ENCODE measurements at regions not wholly inside any gene's neighbourhood (a gene's known extent, or its start where the extent isn't known, plus 50 kb on each side); places are given as distances from the start of the nearest gene placed in this dataset.

DNA sequence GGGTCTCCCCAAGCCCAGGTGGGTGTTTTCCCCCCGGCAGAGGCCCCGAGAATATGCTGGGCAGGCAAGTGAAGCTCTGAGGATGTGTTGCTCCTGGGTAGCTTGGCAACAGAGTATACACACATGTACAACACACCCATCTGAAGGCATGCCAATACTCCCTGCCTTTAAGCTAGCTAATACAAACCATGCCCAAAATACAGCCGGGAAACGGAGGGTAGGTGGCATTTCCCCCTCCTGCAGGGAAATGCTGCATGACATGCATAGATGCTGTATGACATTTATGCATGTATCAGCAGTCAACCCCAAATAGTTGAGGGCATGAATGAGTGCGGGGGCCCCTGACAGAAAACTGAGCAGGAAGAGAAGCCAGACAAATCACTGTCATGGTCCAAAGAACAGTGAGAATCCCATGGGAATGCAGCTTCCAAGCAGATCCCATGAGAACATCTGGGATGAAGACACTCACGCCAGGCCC lies 614.1 kb downstream of the EBF1 start:
- H3K36me3 Mint-ChIP-seq (ENCODE audit: unreplicated experiment): peaks cover 4% of the 10 kb centered on the region
- H3K9me3 Mint-ChIP-seq (ENCODE audit: unreplicated experiment): peaks cover 2% of the 10 kb centered on the region
- H3K4me3 Mint-ChIP-seq (ENCODE audit: unreplicated experiment): no peak overlapping the region
- H3K27me3 Mint-ChIP-seq (ENCODE audit: unreplicated experiment): peaks cover 2% of the 10 kb centered on the region
- TF ChIP-seq, protein P1, sequence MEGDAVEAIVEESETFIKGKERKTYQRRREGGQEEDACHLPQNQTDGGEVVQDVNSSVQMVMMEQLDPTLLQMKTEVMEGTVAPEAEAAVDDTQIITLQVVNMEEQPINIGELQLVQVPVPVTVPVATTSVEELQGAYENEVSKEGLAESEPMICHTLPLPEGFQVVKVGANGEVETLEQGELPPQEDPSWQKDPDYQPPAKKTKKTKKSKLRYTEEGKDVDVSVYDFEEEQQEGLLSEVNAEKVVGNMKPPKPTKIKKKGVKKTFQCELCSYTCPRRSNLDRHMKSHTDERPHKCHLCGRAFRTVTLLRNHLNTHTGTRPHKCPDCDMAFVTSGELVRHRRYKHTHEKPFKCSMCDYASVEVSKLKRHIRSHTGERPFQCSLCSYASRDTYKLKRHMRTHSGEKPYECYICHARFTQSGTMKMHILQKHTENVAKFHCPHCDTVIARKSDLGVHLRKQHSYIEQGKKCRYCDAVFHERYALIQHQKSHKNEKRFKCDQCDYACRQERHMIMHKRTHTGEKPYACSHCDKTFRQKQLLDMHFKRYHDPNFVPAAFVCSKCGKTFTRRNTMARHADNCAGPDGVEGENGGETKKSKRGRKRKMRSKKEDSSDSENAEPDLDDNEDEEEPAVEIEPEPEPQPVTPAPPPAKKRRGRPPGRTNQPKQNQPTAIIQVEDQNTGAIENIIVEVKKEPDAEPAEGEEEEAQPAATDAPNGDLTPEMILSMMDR (IDR thresholded peaks at IDR 0.05; ENCODE audit: partially characterized antibody, unreplicated experiment): no peak
- DNase-seq: no peak
- peaks cover 16% of the 10 kb centered on the region for H3K4me1 Mint-ChIP-seq (ENCODE audit: low read depth, unreplicated experiment)
- no peak overlapping the region for H3K27ac Mint-ChIP-seq (ENCODE audit: unreplicated experiment)

DNA sequence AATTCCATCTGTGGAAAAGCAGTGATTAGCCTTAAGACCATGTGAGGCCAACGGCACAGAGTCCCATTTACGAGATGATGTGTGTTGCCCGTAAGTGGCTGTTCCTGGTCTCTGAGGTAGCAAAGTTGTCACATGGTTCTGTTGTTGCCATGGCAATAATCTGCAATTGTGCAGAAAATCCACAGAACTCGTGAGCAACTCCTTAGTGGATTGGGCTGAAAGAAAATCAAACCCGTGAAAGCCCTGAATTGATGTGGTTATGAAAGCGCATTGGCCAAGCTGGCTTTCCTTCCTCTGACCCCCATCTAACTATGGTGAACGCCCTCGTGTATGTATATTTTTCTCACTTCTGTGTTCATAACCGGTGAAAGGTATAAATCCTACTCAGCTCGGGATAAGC lies 614.7 kb downstream of the EBF1 start:
- DNase-seq: no peak
- H3K27me3 Mint-ChIP-seq (ENCODE audit: unreplicated experiment): peaks cover 2% of the 10 kb centered on the region
- no peak overlapping the region for H3K4me3 Mint-ChIP-seq (ENCODE audit: unreplicated experiment)
- peaks cover 2% of the 10 kb centered on the region for H3K9me3 Mint-ChIP-seq (ENCODE audit: unreplicated experiment)
- H3K27ac Mint-ChIP-seq (ENCODE audit: unreplicated experiment): no peak overlapping the region
- H3K36me3 Mint-ChIP-seq (ENCODE audit: unreplicated experiment): peaks cover 4% of the 10 kb centered on the region
- H3K4me1 Mint-ChIP-seq (ENCODE audit: low read depth, unreplicated experiment): peaks cover 16% of the 10 kb centered on the region
- TF ChIP-seq, protein P1 (IDR thresholded peaks at IDR 0.05; ENCODE audit: partially characterized antibody, unreplicated experiment): no peak

DNA sequence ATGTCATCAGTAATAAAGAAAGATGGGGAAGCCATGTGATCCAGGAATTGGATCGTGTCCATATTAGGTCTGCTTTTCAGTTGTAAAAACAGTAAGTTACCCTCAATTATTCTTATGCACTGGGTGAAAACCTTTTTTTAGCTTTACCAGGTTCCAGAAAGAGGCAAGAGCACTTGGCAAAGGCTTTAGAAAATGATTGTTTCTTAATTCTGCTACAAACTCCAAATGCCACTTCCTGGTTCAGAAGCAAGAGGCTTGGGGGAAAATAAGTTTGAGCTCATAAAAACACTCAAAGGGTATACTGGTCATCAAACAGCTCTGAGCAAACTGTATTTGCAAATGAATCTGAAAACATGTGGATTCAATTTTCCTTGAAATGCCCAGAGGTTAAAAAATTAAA lies 615.6 kb downstream of the EBF1 start:
- Mint-ChIP-seq H3K4me3 (ENCODE audit: unreplicated experiment) (no peak overlapping the region), H3K27me3 (ENCODE audit: unreplicated experiment) (peaks cover 5% of the 10 kb centered on the region), H3K9me3 (ENCODE audit: unreplicated experiment) (peaks cover 2% of the 10 kb centered on the region), H3K4me1 (ENCODE audit: low read depth, unreplicated experiment) (peaks cover 21% of the 10 kb centered on the region), H3K36me3 (ENCODE audit: unreplicated experiment) (peaks cover 4% of the 10 kb centered on the region), H3K27ac (ENCODE audit: unreplicated experiment) (no peak overlapping the region)
- TF ChIP-seq, protein P1 (IDR thresholded peaks at IDR 0.05; ENCODE audit: partially characterized antibody, unreplicated experiment): no peak
- DNase-seq: no peak

DNA sequence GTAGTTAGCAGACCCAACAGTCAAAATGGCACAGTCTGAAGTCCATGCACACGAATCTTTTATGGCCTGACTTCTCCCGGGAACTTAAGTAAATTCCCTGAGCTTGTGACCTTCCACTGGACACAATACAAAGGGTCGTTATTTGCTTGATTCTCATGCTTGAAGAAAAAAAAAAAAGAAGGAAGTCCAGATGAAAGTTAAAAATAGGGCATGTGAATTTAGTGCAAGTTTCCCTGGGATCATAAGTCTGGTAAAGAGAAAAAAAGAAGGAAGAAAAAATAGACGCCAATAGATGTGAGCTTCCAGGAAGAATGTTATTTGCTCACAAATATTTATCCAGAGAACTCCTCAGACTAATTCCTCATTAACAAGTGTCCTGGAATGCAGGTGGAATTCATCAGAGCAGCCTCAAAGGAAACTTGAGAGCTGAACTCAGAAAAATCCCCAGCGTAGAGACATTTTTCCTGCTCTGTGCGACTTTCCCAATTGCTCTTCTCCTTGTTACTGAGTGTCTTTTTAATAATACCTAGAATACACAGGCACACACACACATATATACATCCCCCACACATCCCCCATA lies 616.3 kb downstream of the EBF1 start:
- H3K27ac Mint-ChIP-seq (ENCODE audit: unreplicated experiment): no peak overlapping the region
- H3K27me3 Mint-ChIP-seq (ENCODE audit: unreplicated experiment): peaks cover 5% of the 10 kb centered on the region
- peaks cover 4% of the 10 kb centered on the region for H3K36me3 Mint-ChIP-seq (ENCODE audit: unreplicated experiment)
- H3K4me1 Mint-ChIP-seq (ENCODE audit: low read depth, unreplicated experiment): peaks cover 16% of the 10 kb centered on the region
- H3K9me3 Mint-ChIP-seq (ENCODE audit: unreplicated experiment): peaks cover 2% of the 10 kb centered on the region
- TF ChIP-seq, protein P1 (IDR thresholded peaks at IDR 0.05; ENCODE audit: partially characterized antibody, unreplicated experiment): no peak
- DNase-seq: no peak
- H3K4me3 Mint-ChIP-seq (ENCODE audit: unreplicated experiment): no peak overlapping the region

DNA sequence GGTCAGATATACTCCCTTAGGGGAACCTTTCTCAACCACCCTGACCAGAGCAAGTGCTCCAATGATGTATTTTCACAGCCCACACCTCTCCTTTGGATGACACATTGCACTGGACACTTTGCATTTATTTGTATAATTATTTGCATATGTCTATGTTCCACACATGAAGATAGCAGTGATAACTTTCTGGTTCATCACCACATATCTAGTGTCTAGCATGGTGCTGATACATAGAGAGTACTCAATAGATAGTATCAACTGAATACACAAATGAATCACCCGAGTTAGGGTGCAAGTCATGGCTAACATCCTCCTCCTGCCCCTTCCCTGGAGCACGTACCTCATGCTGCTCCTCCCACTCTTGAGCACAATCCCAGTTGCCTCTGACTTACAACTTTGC lies 617.6 kb downstream of the EBF1 start:
- Mint-ChIP-seq H3K27ac (ENCODE audit: unreplicated experiment) (no peak overlapping the region), H3K36me3 (ENCODE audit: unreplicated experiment) (peaks cover 4% of the 10 kb centered on the region), H3K9me3 (ENCODE audit: unreplicated experiment) (peaks cover 2% of the 10 kb centered on the region), H3K4me1 (ENCODE audit: low read depth, unreplicated experiment) (peaks cover 12% of the 10 kb centered on the region), H3K4me3 (ENCODE audit: unreplicated experiment) (no peak overlapping the region), H3K27me3 (ENCODE audit: unreplicated experiment) (peaks cover 5% of the 10 kb centered on the region)
- TF ChIP-seq, protein P1 (IDR thresholded peaks at IDR 0.05; ENCODE audit: partially characterized antibody, unreplicated experiment): no peak
- no peak for DNase-seq

Data from glutamatergic neuron (in vitro differentiated cells).